ENCODE measurements at regions not wholly inside any gene's neighbourhood (a gene's known extent, or its start where the extent isn't known, plus 50 kb on each side); places are given as distances from the start of the nearest gene placed in this dataset.
A peak's percentile ranks its signal among the peaks of the same experiment; 100 is the strongest.

GRCh38 chr4:95715830-95716229 lies 124.1 kb upstream of the PDHA2 start:
- no peak overlapping the region for H3K4me3 ChIP-seq (ENCODE audit: low read depth, low read length)
- TF ChIP-seq CTCF (IDR thresholded peaks at IDR 0.05; ENCODE audit: insufficient read depth, low read depth, low read length) = no peak
- DNase-seq (ENCODE audit: low read depth) = no peak

- DNase-seq (ENCODE audit: low read depth) = no peak
- no peak for TF ChIP-seq CTCF (IDR thresholded peaks at IDR 0.05; ENCODE audit: insufficient read depth, low read depth, low read length)
- H3K4me3 ChIP-seq (ENCODE audit: low read depth, low read length) = no peak overlapping the region
Observed at GRCh38 chr4:95714571-95714970, 125.3 kb upstream of the PDHA2 start.

- TF ChIP-seq CTCF (IDR thresholded peaks at IDR 0.05; ENCODE audit: insufficient read depth, low read depth, low read length) = no peak
Observed at GRCh38 chr4:95705323-95705722, 134.6 kb upstream of the PDHA2 start.

GRCh38 chr4:95701500-95702170 lies 138.3 kb upstream of the PDHA2 start:
- no peak overlapping the region for H3K4me3 ChIP-seq (ENCODE audit: low read depth, low read length)
- peak; percentile 52 for DNase-seq (ENCODE audit: low read depth)
- TF ChIP-seq CTCF (IDR thresholded peaks at IDR 0.05; ENCODE audit: insufficient read depth, low read depth, low read length) = no peak

More at GRCh38 chr4:95705323-95705722, 134.6 kb upstream of the PDHA2 start:
- no peak for DNase-seq (ENCODE audit: low read depth)
- no peak overlapping the region for H3K4me3 ChIP-seq (ENCODE audit: low read depth, low read length)

GRCh38 chr4:95694411-95694810 lies 145.5 kb upstream of the PDHA2 start:
- no peak for TF ChIP-seq CTCF (IDR thresholded peaks at IDR 0.05; ENCODE audit: insufficient read depth, low read depth, low read length)

GRCh38 chr4:95693594-95693993 lies 144.8 kb upstream of the UNC5C start:
- peak; percentile 14 for DNase-seq (ENCODE audit: low read depth)
- no peak overlapping the region for H3K4me3 ChIP-seq (ENCODE audit: low read depth, low read length)
- peak; percentile 34 for TF ChIP-seq CTCF (IDR thresholded peaks at IDR 0.05; ENCODE audit: insufficient read depth, low read depth, low read length)

More at GRCh38 chr4:95694411-95694810, 145.5 kb upstream of the PDHA2 start:
- DNase-seq (ENCODE audit: low read depth) = no peak
- no peak overlapping the region for H3K4me3 ChIP-seq (ENCODE audit: low read depth, low read length)

GRCh38 chr4:95676190-95676589 lies 127.4 kb upstream of the UNC5C start:
- TF ChIP-seq CTCF (IDR thresholded peaks at IDR 0.05; ENCODE audit: insufficient read depth, low read depth, low read length) = no peak
- H3K4me3 ChIP-seq (ENCODE audit: low read depth, low read length) = no peak overlapping the region
- no peak for DNase-seq (ENCODE audit: low read depth)
